Hematopoietic multipotent progenitor cell treated with erythropoietin and hydrocortisone succinate and interleukin-3 and kit ligand, for 15 days (in vitro differentiated cells): ENCODE measurements at regions not wholly inside any gene's neighbourhood (a gene's known extent, or its start where the extent isn't known, plus 50 kb on each side); places are given as distances from the start of the nearest gene placed in this dataset.

Source experiments
- DNase-seq: peaks from one replicate; pipeline ENCODE4 v3.0.0-alpha.2; 2015; ENCODE audit warnings: low spot score

- no peak for DNase-seq
These were observed 113.1 kb upstream of the GPC1 start for GRCh38 chr2:240322231-240322955.

GRCh38 chr2:240322991-240323390, 112.5 kb upstream of the GPC1 start:
- DNase-seq, result no peak

DNA sequence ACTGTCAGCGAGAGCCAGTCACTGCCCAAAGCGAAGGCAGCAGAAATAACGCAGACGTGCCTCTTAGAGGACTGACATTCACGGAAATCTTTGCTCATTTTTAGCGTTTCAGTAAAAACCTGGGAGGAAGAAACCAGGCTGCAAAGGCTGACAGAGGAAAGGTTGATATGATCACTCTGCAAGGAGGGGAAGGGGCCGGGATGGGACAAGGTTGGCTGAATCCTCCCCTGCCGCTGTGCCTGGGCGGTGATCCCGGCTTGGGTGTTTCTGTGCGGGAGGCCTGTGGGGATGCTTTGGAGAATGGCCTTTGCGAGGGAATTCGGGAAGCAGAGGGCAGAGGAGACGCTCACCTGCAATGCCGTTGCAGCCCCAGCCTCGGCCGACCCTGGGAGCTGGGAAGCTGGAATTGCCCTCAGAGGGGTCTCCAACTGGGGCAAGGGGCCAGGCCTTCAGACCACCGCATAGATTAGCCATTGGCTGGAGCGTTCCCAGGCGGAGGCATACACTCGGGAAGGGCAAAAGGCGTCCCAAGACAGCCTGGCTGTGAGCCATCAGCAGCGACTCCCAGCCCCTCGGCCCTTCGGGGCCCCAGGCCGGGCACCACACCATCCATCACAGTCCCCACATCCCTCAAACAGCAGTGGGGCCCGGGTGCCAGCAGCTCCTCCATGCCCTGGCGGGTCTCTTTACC, 111.7 kb upstream of the GPC1 start:
- DNase-seq, result no peak

- no peak for DNase-seq
These were observed 111.0 kb upstream of the GPC1 start for GRCh38 chr2:240324312-240325015.

DNA sequence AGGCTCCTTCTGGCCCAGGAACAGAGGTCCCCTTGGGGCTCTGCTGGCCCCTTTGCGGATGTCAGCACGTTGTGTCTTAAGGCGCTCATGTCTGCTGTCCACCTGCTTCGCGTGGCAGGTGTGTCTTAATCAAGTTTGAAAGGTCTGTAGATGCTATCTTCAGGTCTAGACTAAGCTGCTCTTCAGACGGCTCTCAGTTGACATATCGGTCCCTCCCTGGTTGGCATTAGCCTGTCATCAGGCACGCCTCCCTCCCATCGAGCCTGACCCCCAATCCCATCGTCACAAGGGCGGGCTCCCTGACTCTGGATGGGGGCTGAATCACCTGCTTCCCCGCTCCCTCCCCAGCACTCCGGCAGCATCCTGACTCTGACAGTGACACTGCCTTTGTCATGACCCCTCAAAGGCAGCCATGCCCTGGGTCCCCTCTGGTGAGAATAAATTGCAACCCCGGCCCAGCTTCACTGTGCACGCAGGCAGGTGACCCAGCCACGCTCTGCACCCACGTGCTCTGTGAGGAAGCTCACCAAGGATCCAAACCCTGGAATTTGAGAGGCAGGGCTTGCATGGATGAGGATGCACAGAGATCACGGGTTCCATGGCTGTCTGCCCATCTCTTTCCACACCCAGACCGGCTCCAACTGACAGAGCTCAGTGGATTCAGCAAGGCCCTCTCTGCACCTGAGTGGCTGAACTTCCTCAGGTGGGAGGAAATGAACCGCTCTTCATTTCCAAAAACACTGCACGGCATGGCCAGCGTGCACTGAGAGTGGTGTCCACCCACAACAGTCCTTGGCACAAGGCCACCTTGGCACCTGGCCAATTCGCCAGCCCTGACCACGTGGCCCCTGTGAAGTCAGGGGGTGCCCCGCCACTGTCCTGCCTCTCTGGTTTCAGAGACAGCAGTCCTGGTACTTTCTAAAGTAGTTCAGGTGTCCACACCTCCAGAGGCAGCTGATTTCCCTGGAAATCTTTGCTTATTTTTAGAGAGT, 110.2 kb upstream of the GPC1 start:
- DNase-seq, result no peak

GRCh38 chr2:240326246-240326645, 109.2 kb upstream of the GPC1 start:
- DNase-seq, result no peak

- DNase-seq, result no peak
These were observed 108.6 kb upstream of the GPC1 start for GRCh38 chr2:240326886-240327285.

- DNase-seq, result no peak
These were observed 107.9 kb upstream of the GPC1 start for GRCh38 chr2:240327566-240327965.

- no peak for DNase-seq
These were observed 106.9 kb upstream of the GPC1 start for GRCh38 chr2:240328526-240328925.

GRCh38 chr2:240329116-240329665, 106.3 kb upstream of the GPC1 start:
- no peak for DNase-seq

DNA sequence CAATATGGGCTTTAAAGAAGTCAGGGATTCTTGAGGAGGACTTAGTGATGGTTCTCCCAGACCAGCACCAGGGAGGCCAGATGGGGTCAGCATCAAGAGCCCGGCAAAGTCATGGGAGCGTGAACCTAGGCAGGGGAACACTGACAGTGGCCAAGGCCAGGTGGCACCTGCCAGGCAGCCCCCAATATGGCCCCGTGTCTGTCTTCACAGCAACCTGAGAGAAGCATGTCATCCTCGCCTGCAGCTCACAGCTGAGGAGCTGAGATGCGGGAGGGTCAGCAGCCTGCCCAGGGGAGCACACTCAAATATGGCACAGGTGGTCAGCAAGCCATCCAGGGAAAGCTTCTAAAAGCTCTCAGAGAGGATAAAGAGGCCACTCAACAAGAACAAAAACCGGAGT, 105.7 kb upstream of the GPC1 start:
- DNase-seq, result no peak

- no peak for DNase-seq
These were observed 101.5 kb upstream of the GPC1 start for GRCh38 chr2:240333985-240334384.

GRCh38 chr2:240335061-240335460, 100.4 kb upstream of the GPC1 start:
- DNase-seq, result no peak

- DNase-seq, result no peak
These were observed 98.5 kb upstream of the GPC1 start for GRCh38 chr2:240336820-240337427.

DNA sequence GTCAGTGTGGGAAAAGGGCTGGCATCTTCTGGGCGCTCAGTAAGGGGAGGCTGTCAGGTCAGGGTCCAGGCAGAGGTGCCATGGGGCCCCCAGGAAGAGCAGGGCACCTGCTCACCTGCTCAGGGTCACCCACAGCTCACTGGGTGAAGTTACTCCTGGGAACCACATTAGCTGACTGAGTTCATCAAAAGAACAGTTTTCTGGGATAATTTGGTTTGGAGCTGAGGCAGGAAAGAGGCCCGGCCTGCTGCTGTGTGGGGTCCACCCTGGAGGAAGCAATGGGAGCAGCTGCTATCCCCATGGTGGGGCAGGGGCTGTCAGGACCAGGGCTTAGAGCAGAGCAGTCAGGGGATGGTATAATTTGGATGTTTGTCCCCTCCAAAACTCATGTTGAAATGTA, 97.2 kb upstream of the GPC1 start:
- DNase-seq, result no peak

DNA sequence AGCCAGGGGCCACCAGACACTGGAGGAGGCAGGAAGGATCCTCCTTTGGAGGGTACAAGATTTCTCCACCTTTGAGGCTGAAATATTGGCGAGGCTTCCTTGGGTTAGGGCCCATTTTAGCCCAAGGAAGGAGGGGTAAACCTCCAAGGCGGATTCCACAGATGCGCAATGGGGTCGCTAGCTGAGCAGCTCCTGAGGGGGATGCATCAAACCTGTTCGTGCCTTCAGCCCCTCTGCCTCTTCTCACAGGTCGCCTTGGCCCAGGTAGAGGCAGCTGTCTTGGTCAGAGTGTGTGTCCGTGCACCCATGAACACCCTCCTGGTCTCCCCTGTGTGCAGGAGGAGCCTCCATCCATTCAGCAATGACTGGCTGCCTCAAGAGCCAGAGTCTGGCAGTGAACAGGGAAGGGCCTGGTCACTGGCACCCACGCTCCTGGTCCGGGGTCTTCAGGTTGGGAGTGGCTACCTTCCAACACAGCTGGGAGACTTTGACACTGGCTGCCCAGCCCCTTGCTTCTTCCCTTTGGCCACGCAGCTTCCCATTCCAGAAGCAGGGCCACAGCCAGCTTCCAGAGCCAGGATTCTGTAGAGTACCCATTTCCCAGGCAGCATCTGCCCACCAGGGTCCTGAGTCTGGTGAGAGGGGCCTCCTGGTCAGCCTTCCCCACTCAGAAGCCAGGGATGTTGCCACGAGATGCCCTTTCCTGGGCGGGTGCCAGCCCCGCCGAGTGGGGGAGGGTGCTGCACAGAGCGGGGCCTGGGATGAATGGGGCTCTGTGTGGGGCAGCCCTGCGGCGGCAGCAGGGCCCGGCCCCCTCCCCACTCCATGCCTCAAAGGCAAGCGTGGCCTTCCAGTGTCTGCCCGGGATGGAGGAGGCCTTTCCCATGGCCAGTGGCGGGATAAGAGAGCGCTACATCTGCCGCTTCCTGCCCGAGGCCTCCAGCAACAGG, 95.8 kb upstream of the GPC1 start:
- no peak for DNase-seq

- no peak for DNase-seq
These were observed 95.1 kb upstream of the GPC1 start for GRCh38 chr2:240340361-240340761.

DNA sequence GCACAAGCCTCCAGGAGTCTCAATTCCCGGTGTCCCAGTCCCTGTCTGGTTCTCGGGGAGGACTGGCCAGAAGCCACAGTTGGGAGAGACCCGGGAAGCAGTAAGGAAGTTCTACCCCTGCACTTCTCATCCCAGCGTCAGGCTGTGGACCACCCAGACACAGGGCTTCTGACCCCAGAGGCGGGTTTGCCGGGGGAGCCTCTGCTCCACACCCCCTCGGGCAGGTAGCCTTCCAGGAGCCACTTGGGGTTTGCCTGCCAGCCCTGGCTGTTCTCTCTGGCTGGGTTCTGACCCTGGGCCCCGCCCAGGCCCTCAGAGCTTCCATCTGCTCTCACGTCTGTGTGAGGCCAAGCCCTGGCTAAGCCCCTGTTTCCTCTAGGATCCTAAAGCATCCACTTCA, 94.4 kb upstream of the GPC1 start:
- DNase-seq, result no peak

DNA sequence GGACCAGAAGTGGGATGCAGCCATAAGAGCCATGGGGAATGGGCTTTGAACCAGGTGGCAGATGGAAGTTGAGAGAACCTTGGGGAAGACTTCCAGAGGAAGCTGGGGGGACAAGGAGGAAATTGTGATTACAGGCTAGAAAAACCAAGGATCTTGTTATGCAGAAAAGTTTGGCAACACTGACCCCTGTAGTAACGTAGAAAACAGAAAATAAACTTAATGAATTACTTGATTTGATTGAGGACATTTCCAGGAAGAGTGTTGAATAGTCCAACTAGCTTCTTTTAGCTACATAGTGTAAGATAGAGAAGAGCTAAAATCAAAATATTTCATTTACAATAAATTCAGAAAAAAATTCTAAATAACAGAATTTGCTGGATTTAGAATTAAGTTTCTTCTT, 91.9 kb upstream of the GPC1 start:
- no peak for DNase-seq

- DNase-seq, result no peak
These were observed 90.6 kb upstream of the GPC1 start for GRCh38 chr2:240344904-240345303.
